ENCODE measurements at regions not wholly inside any gene's neighbourhood (a gene's known extent, or its start where the extent isn't known, plus 50 kb on each side); places are given as distances from the start of the nearest gene placed in this dataset.
"Not testable (repeated sequence)": the region's sequence is repeated elsewhere in the genome, so short reads cannot be mapped to it uniquely, and the experiment has no call there.

GRCh38 chr11:98358551-98358950 is 662.2 kb upstream of the CNTN5 start:
- H3K4me3 Mint-ChIP-seq: no peak overlapping the region
- H3K36me3 Mint-ChIP-seq (ENCODE audit: low read depth): no peaks in the 10 kb centered on the region
- POLR2A ChIA-PET: no interaction called here
- no peak overlapping the region for H3K27ac Mint-ChIP-seq
- no peaks in the 10 kb centered on the region for H3K9me3 Mint-ChIP-seq
- no peaks in the 10 kb centered on the region for H3K27me3 Mint-ChIP-seq
- DNase-seq: no peak
- no peaks in the 10 kb centered on the region for H3K4me1 Mint-ChIP-seq
- CTCF ChIA-PET: no interaction called here

GRCh38 chr11:98365190-98365589 is 655.6 kb upstream of the CNTN5 start:
- Mint-ChIP-seq H3K4me3 (no peak overlapping the region), H3K27me3 (no peaks in the 10 kb centered on the region), H3K4me1 (no peaks in the 10 kb centered on the region), H3K9me3 (no peaks in the 10 kb centered on the region), H3K36me3 (ENCODE audit: low read depth) (no peaks in the 10 kb centered on the region), H3K27ac (no peak overlapping the region)
- no peak for DNase-seq
- POLR2A ChIA-PET: no interaction called here
- CTCF ChIA-PET: interaction anchor here (1.6 kb wide), 1 partner anchor 17 kb away, joined by 3 read pairs; no protein-coding TSS in a partner anchor

DNA sequence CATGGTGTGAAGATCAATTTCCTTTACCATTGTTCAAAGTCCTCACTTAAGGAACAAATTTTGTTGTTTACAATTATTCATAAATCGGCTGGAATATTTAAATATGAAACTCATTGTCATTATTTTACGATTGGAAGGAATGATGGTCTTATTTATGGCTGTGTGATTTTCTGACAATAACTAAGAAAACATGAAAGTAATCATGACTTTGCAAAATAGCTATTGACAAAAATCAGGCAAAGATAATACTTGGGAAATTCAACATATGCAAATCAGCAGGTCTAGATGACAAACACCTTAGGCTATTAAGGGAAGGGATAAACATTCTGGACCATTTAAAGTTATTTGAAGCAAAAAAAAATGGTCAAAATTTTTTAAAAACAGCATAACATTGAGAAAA is 654.8 kb upstream of the CNTN5 start:
- no peaks in the 10 kb centered on the region for H3K9me3 Mint-ChIP-seq
- ChIA-PET CTCF (no interaction called here), POLR2A (no interaction called here)
- no peak overlapping the region for H3K4me3 Mint-ChIP-seq
- no peaks in the 10 kb centered on the region for H3K36me3 Mint-ChIP-seq (ENCODE audit: low read depth)
- H3K27ac Mint-ChIP-seq: no peak overlapping the region
- H3K27me3 Mint-ChIP-seq: no peaks in the 10 kb centered on the region
- DNase-seq: no peak
- H3K4me1 Mint-ChIP-seq: no peaks in the 10 kb centered on the region

DNA sequence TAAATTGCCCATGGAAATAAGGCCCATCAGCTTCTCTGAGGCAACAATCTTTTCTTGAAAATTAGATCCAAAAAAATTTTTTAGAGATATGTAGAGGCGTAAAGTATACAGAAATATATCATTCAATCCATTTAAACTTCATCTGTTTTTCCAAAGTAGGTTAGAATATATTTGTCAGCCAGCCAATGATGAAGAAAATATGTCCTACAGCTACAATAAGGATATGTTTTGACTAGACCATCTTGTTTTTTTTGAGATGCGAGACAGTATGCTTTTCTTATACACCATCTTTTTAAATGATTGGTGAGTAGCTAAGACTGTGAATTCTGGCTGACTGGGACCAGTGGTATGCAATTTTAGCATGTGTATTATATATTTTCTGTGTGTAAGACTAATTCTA is 630.4 kb upstream of the CNTN5 start:
- Mint-ChIP-seq H3K36me3 (ENCODE audit: low read depth) (no peaks in the 10 kb centered on the region), H3K9me3 (no peaks in the 10 kb centered on the region), H3K4me3 (no peak overlapping the region), H3K27ac (no peak overlapping the region), H3K4me1 (no peaks in the 10 kb centered on the region), H3K27me3 (no peaks in the 10 kb centered on the region)
- DNase-seq: no peak
- CTCF ChIA-PET: no interaction called here
- POLR2A ChIA-PET: no interaction called here

GRCh38 chr11:98394500-98394899 is 626.2 kb upstream of the CNTN5 start:
- H3K27ac Mint-ChIP-seq; H3K27me3 Mint-ChIP-seq; H3K4me1 Mint-ChIP-seq; H3K4me3 Mint-ChIP-seq; H3K36me3 Mint-ChIP-seq (ENCODE audit: low read depth); H3K9me3 Mint-ChIP-seq; DNase-seq; POLR2A ChIA-PET; CTCF ChIA-PET: not testable (repeated sequence)

- Mint-ChIP-seq H3K36me3 (ENCODE audit: low read depth) (no peaks in the 10 kb centered on the region), H3K4me3 (no peak overlapping the region), H3K9me3 (peaks cover 4% of the 10 kb centered on the region), H3K4me1 (no peaks in the 10 kb centered on the region), H3K27me3 (no peaks in the 10 kb centered on the region), H3K27ac (no peak overlapping the region)
- ChIA-PET CTCF (no interaction called here), POLR2A (no interaction called here)
- no peak for DNase-seq
Observed at GRCh38 chr11:98398508-98398907, 622.2 kb upstream of the CNTN5 start.

DNA sequence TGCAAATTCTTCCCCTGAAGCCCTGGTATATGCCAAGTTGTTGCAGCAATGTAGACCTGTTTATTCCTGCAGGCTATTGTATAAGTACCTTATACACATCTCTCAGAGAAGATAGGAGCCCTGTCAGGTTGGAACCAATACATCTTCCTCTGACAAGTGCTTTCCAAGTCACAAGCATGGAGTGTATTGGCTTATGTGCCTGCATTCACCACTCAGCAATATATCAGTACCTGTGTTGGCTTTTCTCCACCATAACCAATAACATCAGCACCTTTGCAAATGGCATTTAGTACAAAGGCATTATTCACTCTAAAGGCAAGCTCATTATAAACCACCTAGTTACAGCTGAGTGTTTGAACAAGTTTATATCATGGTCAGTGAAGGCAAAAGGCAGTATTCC is 611.7 kb upstream of the CNTN5 start:
- POLR2A ChIA-PET: no interaction called here
- no peak overlapping the region for H3K4me3 Mint-ChIP-seq
- H3K27me3 Mint-ChIP-seq: no peaks in the 10 kb centered on the region
- no peaks in the 10 kb centered on the region for H3K36me3 Mint-ChIP-seq (ENCODE audit: low read depth)
- H3K4me1 Mint-ChIP-seq: no peaks in the 10 kb centered on the region
- CTCF ChIA-PET: no interaction called here
- no peak for DNase-seq
- no peak overlapping the region for H3K27ac Mint-ChIP-seq
- no peaks in the 10 kb centered on the region for H3K9me3 Mint-ChIP-seq

- H3K9me3 Mint-ChIP-seq: no peaks in the 10 kb centered on the region
- no peak for DNase-seq
- POLR2A ChIA-PET: no interaction called here
- H3K27me3 Mint-ChIP-seq: no peaks in the 10 kb centered on the region
- no peak overlapping the region for H3K27ac Mint-ChIP-seq
- H3K4me1 Mint-ChIP-seq: no peaks in the 10 kb centered on the region
- H3K4me3 Mint-ChIP-seq: no peak overlapping the region
- CTCF ChIA-PET: no interaction called here
- H3K36me3 Mint-ChIP-seq (ENCODE audit: low read depth): no peaks in the 10 kb centered on the region
Observed at GRCh38 chr11:98411777-98412176, 609.0 kb upstream of the CNTN5 start.

GRCh38 chr11:98417256-98417755 is 603.4 kb upstream of the CNTN5 start:
- Mint-ChIP-seq H3K27ac (no peak overlapping the region), H3K27me3 (no peaks in the 10 kb centered on the region), H3K4me1 (no peaks in the 10 kb centered on the region), H3K4me3 (no peak overlapping the region), H3K9me3 (peaks cover 6% of the 10 kb centered on the region), H3K36me3 (ENCODE audit: low read depth) (no peaks in the 10 kb centered on the region)
- DNase-seq: no peak
- ChIA-PET POLR2A (no interaction called here), CTCF (no interaction called here)

GRCh38 chr11:98423933-98424332 is 596.8 kb upstream of the CNTN5 start:
- no peaks in the 10 kb centered on the region for H3K36me3 Mint-ChIP-seq (ENCODE audit: low read depth)
- H3K9me3 Mint-ChIP-seq: peaks cover 18% of the 10 kb centered on the region
- CTCF ChIA-PET: no interaction called here

GRCh38 chr11:98424773-98425172 is 596.0 kb upstream of the CNTN5 start:
- H3K36me3 Mint-ChIP-seq (ENCODE audit: low read depth); CTCF ChIA-PET; POLR2A ChIA-PET: not testable (repeated sequence)

More at GRCh38 chr11:98423933-98424332, 596.8 kb upstream of the CNTN5 start:
- no peak for DNase-seq
- H3K4me1 Mint-ChIP-seq: no peaks in the 10 kb centered on the region
- H3K27ac Mint-ChIP-seq: no peak overlapping the region
- H3K27me3 Mint-ChIP-seq: no peaks in the 10 kb centered on the region
- no peak overlapping the region for H3K4me3 Mint-ChIP-seq
- POLR2A ChIA-PET: no interaction called here

GRCh38 chr11:98431463-98432359 is 589.0 kb upstream of the CNTN5 start:
- Mint-ChIP-seq H3K9me3 (peaks cover 10% of the 10 kb centered on the region), H3K4me3 (no peak overlapping the region), H3K36me3 (ENCODE audit: low read depth) (no peaks in the 10 kb centered on the region), H3K27ac (no peak overlapping the region), H3K27me3 (no peaks in the 10 kb centered on the region), H3K4me1 (no peaks in the 10 kb centered on the region)
- ChIA-PET CTCF (no interaction called here), POLR2A (no interaction called here)
- no peak for DNase-seq

More at GRCh38 chr11:98424773-98425172, 596.0 kb upstream of the CNTN5 start:
- peaks cover 15% of the 10 kb centered on the region for H3K9me3 Mint-ChIP-seq
- not testable (repeated sequence) for DNase-seq, H3K4me1 Mint-ChIP-seq, H3K27ac Mint-ChIP-seq, H3K27me3 Mint-ChIP-seq, H3K4me3 Mint-ChIP-seq

GRCh38 chr11:98434296-98434695 is 586.5 kb upstream of the CNTN5 start:
- CTCF ChIA-PET: no interaction called here
- POLR2A ChIA-PET: no interaction called here
- Mint-ChIP-seq H3K27me3 (no peaks in the 10 kb centered on the region), H3K4me3 (no peak overlapping the region), H3K9me3 (peaks cover 10% of the 10 kb centered on the region), H3K4me1 (no peaks in the 10 kb centered on the region), H3K36me3 (ENCODE audit: low read depth) (no peaks in the 10 kb centered on the region), H3K27ac (no peak overlapping the region)
- DNase-seq: no peak

GRCh38 chr11:98453378-98453777 is 567.4 kb upstream of the CNTN5 start:
- Mint-ChIP-seq H3K4me1 (no peaks in the 10 kb centered on the region), H3K27ac (no peak overlapping the region)

More at GRCh38 chr11:98453378-98453777, 567.4 kb upstream of the CNTN5 start:
- ChIA-PET CTCF (no interaction called here), POLR2A (no interaction called here)
- Mint-ChIP-seq H3K36me3 (ENCODE audit: low read depth) (no peaks in the 10 kb centered on the region), H3K27me3 (no peaks in the 10 kb centered on the region), H3K4me3 (no peak overlapping the region), H3K9me3 (peaks cover 2% of the 10 kb centered on the region)
- DNase-seq: no peak

Data from activated CD4-positive, alpha-beta T cell treated with anti-CD3 and anti-CD28 coated beads, Interleukin-2, amount 10 ng/mL, durations not matched to agents 7 days and 5 days (primary cell).